ENCODE measurements at regions not wholly inside any gene's neighbourhood (a gene's known extent, or its start where the extent isn't known, plus 50 kb on each side); places are given as distances from the start of the nearest gene placed in this dataset.

DNA sequence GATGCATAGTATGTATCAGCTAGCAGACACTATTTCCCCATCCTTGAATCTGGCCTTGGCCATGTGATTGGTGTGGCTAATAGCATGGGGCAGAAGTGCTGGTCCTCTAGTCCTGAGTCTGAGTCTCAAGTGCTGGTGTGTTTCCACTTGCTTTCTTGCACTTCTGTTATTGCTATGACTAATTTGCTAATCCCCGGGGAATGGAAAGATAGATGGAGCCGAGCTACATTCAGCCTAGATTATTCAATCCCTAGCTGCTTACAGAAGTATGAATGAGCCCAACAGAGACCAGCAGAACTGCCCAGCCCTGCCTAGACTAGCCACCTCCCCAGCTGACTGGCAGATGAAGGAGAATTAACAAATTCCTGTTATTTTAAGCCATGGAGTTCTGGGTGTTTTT, 53.2 kb upstream of the SYPL1 start:
- DNase-seq: no peak

DNA sequence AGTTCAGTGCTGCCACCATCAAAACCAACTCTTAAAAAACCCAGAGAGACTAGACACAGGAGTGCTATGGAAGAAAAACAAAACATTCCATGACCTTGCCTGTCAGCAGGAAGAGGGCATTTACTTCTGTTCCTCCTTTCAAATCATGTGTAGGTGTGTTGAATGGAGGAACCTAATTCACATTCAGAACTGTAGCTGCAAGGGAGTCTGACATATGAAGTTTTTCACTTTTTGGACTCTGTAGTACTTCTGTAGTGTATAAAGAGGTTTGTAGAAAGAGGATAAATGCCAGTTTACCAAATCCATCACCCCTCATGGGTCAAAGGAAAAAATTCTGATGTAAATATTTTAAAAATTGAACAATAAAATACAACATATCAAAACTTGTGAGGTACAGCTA, 51.1 kb upstream of the SYPL1 start:
- no peak for DNase-seq

All from CD4-positive, alpha-beta T cell treated with Interleukin-12 subunit alpha and Interleukin-12 subunit beta, for 1 hour (primary cell).